Panc1 (cell line): ENCODE measurements at regions not wholly inside any gene's neighbourhood (a gene's known extent, or its start where the extent isn't known, plus 50 kb on each side); places are given as distances from the start of the nearest gene placed in this dataset.

ENCODE experiments used
- CTCF ChIP-seq: fragments of 450-650 bp; IDR thresholded peaks from 2 replicates; pipeline ENCODE4 v1.5.1; 2017; ENCODE audit warnings: mild to moderate bottlenecking
- POLR2AphosphoS5 ChIP-seq: IDR thresholded peaks from 2 replicates; pipeline ENCODE4 v1.6.1; 2012; ENCODE audit warnings: mild to moderate bottlenecking, low read depth, low read length, moderate library complexity
- REST ChIP-seq, 2 experiments: IDR thresholded peaks; 2 replicates each; pipeline ENCODE4 v1.6.1; 2011 to 2012; ENCODE audit warnings: low read depth in 2 of 2, control low read depth in 1 of 2, low read length in 1 of 2, mild to moderate bottlenecking in 1 of 2, moderate library complexity in 1 of 2; ENCODE audit not compliant: insufficient read depth in 1 of 2
- SIN3A ChIP-seq: IDR thresholded peaks from 2 replicates; pipeline ENCODE4 v1.6.1; 2012; ENCODE audit warnings: low read depth, mild to moderate bottlenecking, low read length, moderate library complexity, borderline replicate concordance; ENCODE audit not compliant: insufficient read depth
- TCF7L2 ChIP-seq: IDR thresholded peaks from 2 replicates; pipeline ENCODE4 v1.6.1; 2011; ENCODE audit warnings: mild to moderate bottlenecking, low read depth, low read length, inconsistent platforms

- TF ChIP-seq CTCF (no peak), REST (IDR thresholded peaks at IDR 0.05; ENCODE audit: insufficient read depth in 1 of 2, low read depth in 2 of 2, low read length in 1 of 2) (no peak), POLR2AphosphoS5 (no peak), SIN3A (no peak), TCF7L2 (no peak)
Measured at GRCh38 chr15:93943586-93943985, 287.8 kb upstream of the MCTP2 start.
